SK-N-SH treated with all-trans-retinoic acid at 6 μM for 48 hours (cell line): ENCODE measurements at regions not wholly inside any gene's neighbourhood (a gene's known extent, or its start where the extent isn't known, plus 50 kb on each side); places are given as distances from the start of the nearest gene placed in this dataset.

ENCODE experiments used
- ATAC-seq: fragments of 200-7000 bp; cut with Tn5 transposase; 3 replicates; pipeline ENCODE4 v1.9.1; 2020; ENCODE audit warnings: mild to moderate bottlenecking, moderate library complexity
- CREB5 ChIP-seq: fragments of 250-450 bp; sonication (Bioruptor Pico); IDR thresholded peaks from 2 replicates; pipeline ENCODE4 v1.5.1; 2020; ENCODE audit warnings: low read depth, mild to moderate bottlenecking, moderate library complexity
- CSDC2 ChIP-seq: fragments of 250-450 bp; sonication (Bioruptor Pico); IDR thresholded peaks from 2 replicates; pipeline ENCODE4 v1.5.0; 2020; ENCODE audit warnings: mild to moderate bottlenecking, moderate library complexity
- ESRRG ChIP-seq: fragments of 250-450 bp; sonication (Bioruptor Pico); IDR thresholded peaks from 2 replicates; pipeline ENCODE4 v1.6.1; 2021; ENCODE audit warnings: mild to moderate bottlenecking
- GLIS3 ChIP-seq: fragments of 250-450 bp; sonication (Bioruptor Pico); IDR thresholded peaks from 2 replicates; pipeline ENCODE4 v1.5.0; 2020; ENCODE audit warnings: mild to moderate bottlenecking, moderate library complexity
- ISL1 ChIP-seq: fragments of 250-450 bp; sonication (Bioruptor Pico); IDR thresholded peaks from 2 replicates; pipeline ENCODE4 v2.1.2; 2022; ENCODE audit warnings: mild to moderate bottlenecking, moderate library complexity
- OSR1 ChIP-seq: fragments of 250-450 bp; sonication (Bioruptor Pico); IDR thresholded peaks from 2 replicates; pipeline ENCODE4 v1.8.0; 2022; ENCODE audit warnings: moderate library complexity, mild to moderate bottlenecking, inconsistent platforms
- PATZ1 ChIP-seq: fragments of 250-450 bp; sonication (Bioruptor Pico); IDR thresholded peaks from 2 replicates; pipeline ENCODE4 v1.8.0; 2020; ENCODE audit warnings: mild to moderate bottlenecking, moderate library complexity, borderline replicate concordance
- POU6F1 ChIP-seq: fragments of 250-450 bp; sonication (Bioruptor Pico); IDR thresholded peaks from 2 replicates; pipeline ENCODE4 v1.8.0; 2021; ENCODE audit warnings: low read depth, mild to moderate bottlenecking, moderate library complexity, borderline replicate concordance
- PPARA ChIP-seq: fragments of 250-450 bp; sonication (Bioruptor Pico); IDR thresholded peaks from 2 replicates; pipeline ENCODE4 v1.5.0; 2020; ENCODE audit warnings: mild to moderate bottlenecking, borderline replicate concordance
- RARB ChIP-seq: fragments of 250-450 bp; sonication (Bioruptor Pico); IDR thresholded peaks from 2 replicates; pipeline ENCODE4 v1.8.0; 2021; ENCODE audit warnings: mild to moderate bottlenecking, moderate library complexity
- SNAI2 ChIP-seq: fragments of 250-450 bp; sonication (Bioruptor Pico); IDR thresholded peaks from 2 replicates; pipeline ENCODE4 v1.5.0; 2020; ENCODE audit warnings: mild to moderate bottlenecking, moderate library complexity
- TCF4 ChIP-seq: fragments of 250-450 bp; sonication (Bioruptor Pico); IDR thresholded peaks from 2 replicates; pipeline ENCODE4 v1.8.0; 2021; ENCODE audit warnings: mild to moderate bottlenecking, moderate library complexity, borderline replicate concordance
- TSHZ2 ChIP-seq: fragments of 250-450 bp; sonication (Bioruptor Pico); IDR thresholded peaks from 2 replicates; pipeline ENCODE4 v1.5.0; 2020; ENCODE audit warnings: mild to moderate bottlenecking, moderate library complexity
- ZC3H10 ChIP-seq: fragments of 250-450 bp; sonication (Bioruptor Pico); IDR thresholded peaks from 2 replicates; pipeline ENCODE4 v1.5.1; 2021; ENCODE audit warnings: mild to moderate bottlenecking, moderate library complexity
- ZFP3 ChIP-seq: fragments of 250-450 bp; sonication (Bioruptor Pico); IDR thresholded peaks from 2 replicates; pipeline ENCODE4 v1.5.0; 2020; ENCODE audit warnings: mild to moderate bottlenecking, moderate library complexity
- ZFP30 ChIP-seq: fragments of 450-650 bp; formaldehyde crosslinking; IDR thresholded peaks from 2 replicates; pipeline ENCODE4 v1.5.0; 2022; ENCODE audit warnings: mild to moderate bottlenecking, moderate library complexity
- ZNF565 ChIP-seq: fragments of 450-650 bp; formaldehyde crosslinking; conservative IDR thresholded peaks from 2 replicates; pipeline ENCODE4 v1.5.0; 2020; ENCODE audit warnings: low read depth, mild to moderate bottlenecking, moderate library complexity
- ZNF8 ChIP-seq: fragments of 450-650 bp; formaldehyde crosslinking; IDR thresholded peaks from 2 replicates; pipeline ENCODE4 v1.5.0; 2020; ENCODE audit warnings: mild to moderate bottlenecking, moderate library complexity

- no peak for ATAC-seq
- TF ChIP-seq TSHZ2 (CRISPR knock-in tag) (no peak), TCF4 (CRISPR knock-in tag) (no peak), OSR1 (CRISPR knock-in tag) (no peak), ISL1 (no peak), ZC3H10 (CRISPR knock-in tag) (no peak), ZNF565 (CRISPR knock-in tag) (no peak), ZFP30 (CRISPR knock-in tag) (no peak)
Measured at GRCh38 chr13:82298106-82298505, 1584.2 kb downstream of the SLITRK1 start.

- ATAC-seq = no peak
- TF ChIP-seq ESRRG (CRISPR knock-in tag) = no peak
- no peak for TF ChIP-seq RARB (CRISPR knock-in tag)
- no peak for TF ChIP-seq GLIS3 (CRISPR knock-in tag)
- no peak for TF ChIP-seq CSDC2 (CRISPR knock-in tag)
- TF ChIP-seq SNAI2 = no peak
- no peak for TF ChIP-seq ZFP30 (CRISPR knock-in tag)
- no peak for TF ChIP-seq ISL1
- TF ChIP-seq POU6F1 (CRISPR knock-in tag) = no peak
Measured at GRCh38 chr13:82294226-82294625, 1588.0 kb downstream of the SLITRK1 start.

GRCh38 chr13:82292334-82292733 lies 1589.9 kb downstream of the SLITRK1 start:
- TF ChIP-seq PATZ1 (CRISPR knock-in tag) (no peak), ZC3H10 (CRISPR knock-in tag) (no peak), CREB5 (CRISPR knock-in tag) (no peak), ZNF565 (CRISPR knock-in tag) (no peak), ZFP3 (CRISPR knock-in tag) (no peak)

GRCh38 chr13:82291852-82292251 lies 1590.4 kb downstream of the SLITRK1 start:
- ATAC-seq = no peak

More at GRCh38 chr13:82292334-82292733, 1589.9 kb downstream of the SLITRK1 start:
- ATAC-seq = no peak

More at GRCh38 chr13:82291852-82292251, 1590.4 kb downstream of the SLITRK1 start:
- TF ChIP-seq CSDC2 (CRISPR knock-in tag) = no peak
- no peak for TF ChIP-seq ZNF8
- no peak for TF ChIP-seq TSHZ2 (CRISPR knock-in tag)
- TF ChIP-seq OSR1 (CRISPR knock-in tag) = no peak
- no peak for TF ChIP-seq ESRRG (CRISPR knock-in tag)
- TF ChIP-seq RARB (CRISPR knock-in tag) = no peak
- no peak for TF ChIP-seq PPARA (CRISPR knock-in tag)
- TF ChIP-seq TCF4 (CRISPR knock-in tag) = no peak
- no peak for TF ChIP-seq ZNF565 (CRISPR knock-in tag)
- TF ChIP-seq, all 23 proteins: peak for 0
